GM21447 (cell line): ENCODE measurements at regions not wholly inside any gene's neighbourhood (a gene's known extent, or its start where the extent isn't known, plus 50 kb on each side); places are given as distances from the start of the nearest gene placed in this dataset.

Experiments used
- ATAC-seq: cut with Tn5 transposase; IDR thresholded peaks from one replicate; pipeline ENCODE4 v1.9.1; 2021; ENCODE audit not compliant: unreplicated experiment

GRCh38 chr2:150909613-150910012 is 352.1 kb downstream of the RBM43 start:
- ATAC-seq, result no peak

GRCh38 chr2:150909090-150909489 is 352.6 kb downstream of the RBM43 start:
- peak; percentile 77 for ATAC-seq

DNA sequence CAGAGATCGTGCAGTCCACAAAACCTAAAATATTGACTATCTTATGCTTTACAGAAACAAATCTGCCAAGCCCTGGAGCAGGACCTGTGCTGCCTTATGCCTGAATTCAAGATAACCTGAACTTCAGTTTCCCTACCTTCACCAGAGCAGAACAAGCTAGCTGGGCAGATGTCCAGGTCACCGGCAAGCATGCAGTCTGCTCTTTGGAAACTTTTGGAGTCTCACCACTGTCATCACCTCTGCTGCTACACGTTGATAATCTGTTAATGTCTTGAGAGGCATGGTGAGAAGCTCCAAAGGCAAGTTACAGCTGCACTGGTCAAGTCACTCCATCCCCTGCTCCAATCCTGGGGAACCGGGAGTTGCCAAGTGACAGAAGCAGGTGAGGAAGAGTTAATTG is 354.2 kb downstream of the RBM43 start:
- ATAC-seq, result no peak

DNA sequence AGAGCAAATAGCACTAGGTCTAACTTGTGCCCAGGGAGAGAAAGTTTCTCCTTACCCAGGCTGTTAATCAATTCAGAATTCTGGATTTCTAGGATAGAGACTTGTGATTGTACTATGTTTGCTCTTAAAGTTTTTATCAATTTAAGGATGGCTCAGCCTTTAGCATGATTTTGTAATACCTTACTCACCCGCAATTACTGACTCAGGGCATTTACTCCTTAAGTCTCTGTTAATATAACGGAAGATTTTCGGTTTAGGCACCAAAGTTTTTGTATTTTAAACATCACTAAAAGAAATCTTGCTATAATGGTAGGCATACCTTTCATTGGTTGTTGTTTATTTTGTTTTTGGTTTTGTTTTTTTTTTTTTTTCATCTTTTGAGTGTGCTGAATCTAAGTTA is 358.2 kb downstream of the RBM43 start:
- ATAC-seq, result no peak

DNA sequence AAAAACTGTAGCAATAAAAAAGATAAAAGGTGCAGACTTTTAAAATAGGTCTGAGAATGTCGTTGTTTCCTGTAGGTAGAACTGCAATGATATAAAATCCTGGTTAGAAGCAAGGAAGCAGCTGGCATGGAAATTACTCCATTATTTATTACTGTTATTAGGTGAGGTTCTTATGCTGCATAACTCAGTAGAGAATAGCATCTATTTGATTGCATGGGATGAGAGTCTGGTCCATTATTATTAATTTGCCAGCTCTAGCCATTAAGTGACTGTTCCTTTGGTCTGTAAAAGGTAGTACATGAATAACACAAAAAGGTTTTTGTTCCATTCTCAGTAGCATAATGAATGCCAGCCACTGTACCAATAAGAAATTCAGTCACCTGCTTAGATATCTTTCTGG is 358.6 kb downstream of the RBM43 start:
- no peak for ATAC-seq

DNA sequence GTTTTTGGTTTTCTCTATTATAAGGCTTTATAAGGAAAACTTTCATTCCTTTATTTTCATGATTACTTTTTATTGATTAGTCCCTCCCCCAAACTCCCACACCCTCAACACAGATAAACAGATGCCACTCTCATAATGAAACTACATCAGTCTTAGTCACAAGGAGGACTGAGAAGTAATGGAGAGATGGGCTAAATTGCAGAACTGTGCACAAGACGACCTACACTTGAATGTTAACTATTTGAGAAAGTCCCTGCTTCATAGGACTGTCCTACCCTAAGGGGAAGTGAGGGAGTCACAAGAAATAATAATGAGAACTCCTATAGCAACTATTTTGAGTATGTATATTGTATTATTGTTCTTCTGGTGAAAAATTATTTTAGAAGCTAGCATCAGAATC is 360.8 kb downstream of the RBM43 start:
- ATAC-seq, result no peak

DNA sequence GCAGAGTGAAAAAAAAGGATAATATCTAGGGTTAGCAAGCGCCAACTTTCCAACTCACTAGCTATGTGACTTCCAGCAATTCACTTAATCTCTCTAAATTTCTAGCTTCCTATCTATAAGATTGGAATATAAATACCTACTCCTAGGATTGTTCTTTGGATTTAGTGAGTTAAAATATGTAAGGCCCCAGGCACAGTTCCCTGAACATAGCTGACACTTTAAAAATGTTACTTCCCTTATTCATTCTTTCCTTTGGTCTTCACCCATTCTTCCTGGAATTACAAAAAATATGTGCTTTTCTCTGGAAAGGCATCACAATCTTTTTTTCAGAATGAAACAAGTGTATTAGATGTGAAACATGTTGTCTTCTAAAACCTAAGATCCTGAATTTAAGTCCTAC is 365.7 kb downstream of the RBM43 start:
- ATAC-seq, result no peak

GRCh38 chr2:150889141-150889540 is 372.5 kb downstream of the RBM43 start:
- no peak for ATAC-seq

DNA sequence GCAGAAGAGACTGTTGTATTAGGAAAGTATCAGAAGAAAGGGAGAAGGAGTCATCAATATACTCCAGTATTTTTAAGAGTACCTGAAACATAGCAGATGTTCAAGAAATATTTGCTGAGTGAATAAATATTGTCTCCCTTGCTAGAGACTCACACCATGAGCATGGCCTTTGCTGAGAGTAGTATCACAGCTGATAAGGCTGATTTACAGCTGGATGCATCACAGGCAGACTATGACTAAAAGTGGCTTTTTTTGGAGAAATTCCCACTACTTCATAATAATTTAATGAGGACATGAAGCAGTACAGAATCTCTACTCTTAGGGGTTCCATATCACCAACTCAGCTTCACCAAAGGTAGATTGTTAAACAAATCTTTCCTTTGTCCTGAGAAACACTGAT is 373.3 kb downstream of the RBM43 start:
- ATAC-seq, result no peak

GRCh38 chr2:150887926-150888325 is 373.7 kb downstream of the RBM43 start:
- ATAC-seq, result no peak

GRCh38 chr2:150885774-150886386 is 375.8 kb downstream of the RBM43 start:
- no peak for ATAC-seq

GRCh38 chr2:150885236-150885635 is 376.4 kb downstream of the RBM43 start:
- no peak for ATAC-seq

DNA sequence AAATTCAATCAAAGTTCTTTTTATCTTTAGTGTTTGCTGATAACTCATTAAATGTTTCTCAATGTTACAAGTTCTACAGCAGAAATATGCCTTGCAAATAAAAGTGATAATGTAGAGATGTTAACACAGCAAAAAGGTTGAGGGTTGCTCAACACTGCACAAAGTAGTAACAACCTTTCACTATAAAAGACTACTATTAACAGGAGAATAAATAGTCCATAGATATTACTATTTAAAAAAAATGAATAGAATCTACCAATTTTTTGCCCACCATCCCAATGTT is 378.1 kb downstream of the RBM43 start:
- no peak for ATAC-seq

DNA sequence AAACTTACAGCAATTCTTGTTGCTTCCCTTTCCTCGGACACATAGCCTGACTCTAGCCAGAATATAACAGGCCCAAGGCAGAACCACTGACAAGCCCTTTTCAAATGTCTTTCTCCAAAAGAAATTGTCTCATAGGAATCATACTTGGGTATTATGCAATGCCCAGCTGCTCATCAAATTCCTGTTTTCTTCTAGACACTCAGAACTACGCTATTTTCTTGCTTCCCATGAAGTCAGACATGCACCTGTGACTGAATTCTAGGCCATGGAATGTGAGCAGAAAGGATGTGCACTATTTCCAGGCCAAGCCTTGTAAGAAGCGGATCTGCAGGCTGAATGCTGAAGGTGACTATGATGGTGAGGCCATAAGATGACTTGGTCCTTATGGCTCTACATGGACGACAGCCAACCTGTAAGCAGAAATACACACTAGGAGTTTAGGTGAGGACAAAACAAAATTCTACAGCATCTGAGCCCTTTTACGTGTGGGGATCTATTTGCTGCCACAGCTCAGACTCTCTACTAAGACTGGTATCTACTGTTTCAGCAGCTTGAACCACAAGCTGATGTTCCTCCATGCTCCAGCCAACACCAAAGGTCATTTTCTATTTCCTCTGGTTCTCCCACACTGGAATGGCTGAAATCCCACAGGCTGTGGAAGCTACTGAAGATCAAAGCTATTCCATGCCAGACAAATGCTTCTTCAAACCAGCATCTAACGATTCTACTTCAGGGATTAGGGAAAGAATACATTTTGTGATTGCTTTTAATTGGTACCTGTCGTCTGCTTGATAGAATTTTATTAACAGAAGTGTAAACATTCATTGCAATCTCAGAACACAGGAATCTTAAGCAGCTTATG is 378.7 kb downstream of the RBM43 start:
- ATAC-seq, result no peak

GRCh38 chr2:150880986-150881385 is 380.7 kb downstream of the RBM43 start:
- ATAC-seq, result no peak

DNA sequence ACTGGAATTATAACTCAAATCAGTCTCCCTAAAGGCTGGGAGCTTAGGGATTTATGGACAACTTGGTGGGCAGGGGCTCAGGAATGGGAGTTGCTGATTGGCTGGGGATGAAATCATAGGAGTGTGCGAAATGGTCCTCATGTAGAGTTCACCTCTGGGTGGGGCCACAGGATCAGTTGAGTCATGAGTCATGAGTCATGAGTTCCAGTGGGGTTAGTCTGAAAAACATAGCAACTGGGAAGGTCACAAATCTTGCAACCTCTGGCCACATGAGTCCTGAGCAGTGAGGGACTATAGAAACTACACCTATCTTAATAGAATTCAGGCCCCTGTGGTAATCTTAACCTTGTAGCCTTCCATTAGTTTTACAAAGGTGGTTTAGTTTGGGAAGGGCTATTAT is 383.3 kb downstream of the RBM43 start:
- no peak for ATAC-seq

DNA sequence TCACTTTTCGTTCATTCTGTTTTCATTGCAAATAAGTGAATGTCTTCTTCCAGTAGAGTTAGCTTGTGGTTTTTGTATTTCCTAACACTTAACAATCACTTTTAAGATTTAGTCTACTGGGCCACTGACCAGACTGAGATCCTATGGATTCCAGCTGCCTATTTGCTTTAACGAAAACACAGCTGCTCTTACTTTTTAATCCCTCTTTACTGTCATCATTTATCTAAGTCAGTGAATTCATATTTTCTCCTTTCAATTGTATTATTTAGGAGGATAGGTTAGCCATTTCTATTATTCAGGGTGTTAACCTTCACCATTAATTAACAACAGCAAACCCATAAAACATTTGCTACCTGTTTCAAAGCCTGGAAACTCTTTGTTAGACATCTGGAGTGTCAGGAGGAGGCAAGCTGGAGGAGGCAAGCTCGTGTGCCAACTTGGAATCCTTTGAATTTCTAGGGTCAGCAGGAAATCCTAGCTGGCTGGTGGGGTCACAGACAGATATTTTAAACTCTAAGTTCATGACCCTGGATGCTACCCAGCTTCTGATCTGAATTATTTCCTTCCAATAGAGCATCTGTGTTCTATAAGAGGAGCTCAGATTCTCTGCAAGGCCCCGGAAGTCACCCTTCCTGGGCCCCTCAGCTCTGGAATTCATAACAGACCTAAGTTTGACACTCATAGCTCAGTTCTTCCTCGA is 385.3 kb downstream of the RBM43 start:
- no peak for ATAC-seq

DNA sequence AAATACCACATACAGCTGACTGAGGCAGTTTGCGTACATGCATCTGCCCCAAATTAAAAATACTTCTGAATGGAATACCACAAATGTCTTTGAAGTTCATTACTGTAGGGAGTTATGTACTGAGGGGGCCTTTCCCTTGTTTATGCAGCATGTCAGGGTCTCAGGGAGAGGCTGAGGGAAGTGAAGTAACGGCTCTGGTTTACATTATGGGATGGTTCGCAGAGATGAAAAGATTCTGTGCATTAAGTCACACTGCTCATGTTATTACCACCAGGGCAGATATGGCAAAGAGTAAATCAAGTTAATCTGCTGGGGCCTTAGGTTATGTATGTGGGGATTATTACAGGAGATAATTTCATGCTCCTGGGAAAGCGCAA is 385.9 kb upstream of the RND3 start:
- no peak for ATAC-seq

GRCh38 chr2:150872756-150873395 is 385.4 kb upstream of the RND3 start:
- ATAC-seq, result no peak

GRCh38 chr2:150866431-150866830 is 379.0 kb upstream of the RND3 start:
- no peak for ATAC-seq

GRCh38 chr2:150863691-150864090 is 376.2 kb upstream of the RND3 start:
- ATAC-seq, result no peak

DNA sequence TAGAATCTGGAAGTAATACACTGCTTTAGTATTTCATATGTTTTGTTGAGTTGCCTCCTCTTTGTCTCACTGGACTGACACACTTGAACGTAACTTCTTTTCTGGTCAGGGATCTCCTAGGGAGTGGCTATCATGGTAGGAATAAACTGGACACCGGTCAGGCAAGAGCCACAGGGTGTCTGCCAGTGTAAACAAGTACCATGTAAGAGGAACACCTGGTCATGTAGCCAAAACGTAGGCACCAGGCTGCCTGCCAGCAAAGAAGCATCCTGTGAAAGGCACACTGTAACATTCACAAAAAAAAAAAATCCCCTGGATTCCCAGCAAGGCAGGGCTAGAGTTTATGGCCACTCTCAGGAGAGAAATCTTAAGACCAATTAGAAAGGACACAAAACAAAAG is 372.8 kb upstream of the RND3 start:
- ATAC-seq, result no peak
